OCI-LY3 (cell line): ENCODE measurements at regions not wholly inside any gene's neighbourhood (a gene's known extent, or its start where the extent isn't known, plus 50 kb on each side); places are given as distances from the start of the nearest gene placed in this dataset.
"Not testable (repeated sequence)": the region's sequence is repeated elsewhere in the genome, so short reads cannot be mapped to it uniquely, and the experiment has no call there.

ENCODE experiments used
- H2AFZ ChIP-seq: fragments of 200-600, 300-600 bp; shearing (Covaris generic); 2 replicates; pipeline ENCODE4 v1.6.0; 2014; ENCODE audit warnings: antibody characterized with exemption, low read depth, low read length
- H3K27ac ChIP-seq: fragments of 200-600, 300-600 bp; sonication (generic); 2 replicates; pipeline ENCODE4 v1.5.1; 2014; ENCODE audit warnings: mild to moderate bottlenecking, low read length, moderate library complexity, mixed read lengths
- H3K27me3 ChIP-seq: fragments of 200-600, 300-600 bp; sonication (generic); 2 replicates; pipeline ENCODE4 v1.6.1; 2014; ENCODE audit warnings: low read depth, low read length, mixed read lengths
- H3K36me3 ChIP-seq: fragments of 200-600, 300-600 bp; sonication (generic); replicated peaks from 2 replicates; pipeline ENCODE3; 2014; ENCODE audit warnings: low read depth, low read length, mixed read lengths
- H3K4me1 ChIP-seq: fragments of 300-600, 200-600 bp; sonication (generic); 2 replicates; pipeline ENCODE4 v1.6.1; 2014; ENCODE audit warnings: low read length, mixed read lengths
- H3K4me2 ChIP-seq: fragments of 200-600, 300-600 bp; sonication (generic); 2 replicates; pipeline ENCODE4 v1.6.1; 2014; ENCODE audit warnings: low read length, mixed read lengths
- H3K4me3 ChIP-seq: fragments of 300-600, 200-600 bp; sonication (generic); 2 replicates; pipeline ENCODE4 v1.5.1; 2014; ENCODE audit warnings: antibody characterized with exemption, mild to moderate bottlenecking, low read length, moderate library complexity
- H3K79me2 ChIP-seq: fragments of 300-600, 200-600 bp; shearing (Covaris generic); 2 replicates; pipeline ENCODE4 v1.6.1; 2014; ENCODE audit warnings: mild to moderate bottlenecking, low read length, mixed read lengths
- H3K9ac ChIP-seq: fragments of 300-600, 200-600 bp; shearing (Covaris generic); 2 replicates; pipeline ENCODE4 v1.6.0; 2014; ENCODE audit warnings: mild to moderate bottlenecking, low read length, moderate library complexity
- H3K9me3 ChIP-seq: fragments of 200-600, 300-600 bp; shearing (Covaris generic); 2 replicates; pipeline ENCODE4 v1.6.1; 2014; ENCODE audit warnings: low read length, mixed read lengths; ENCODE audit not compliant: insufficient read depth
- H4K20me1 ChIP-seq: fragments of 200-600, 300-600 bp; sonication (generic); 2 replicates; pipeline ENCODE4 v1.6.1; 2016; ENCODE audit warnings: low read length, mixed read lengths; ENCODE audit not compliant: insufficient read depth
- CTCF ChIP-seq: fragments of 200-600, 300-600 bp; sonication (generic); IDR thresholded peaks from 2 replicates; pipeline ENCODE4 v1.5.1; 2014; ENCODE audit warnings: antibody characterized with exemption, low read length, low read depth
- EZH2phosphoT487 ChIP-seq: fragments of 200-600 bp; shearing (Covaris generic); IDR thresholded peaks from 2 replicates; pipeline ENCODE4 v1.6.1; 2018; ENCODE audit warnings: antibody characterized with exemption, mixed run types, low read depth

DNA sequence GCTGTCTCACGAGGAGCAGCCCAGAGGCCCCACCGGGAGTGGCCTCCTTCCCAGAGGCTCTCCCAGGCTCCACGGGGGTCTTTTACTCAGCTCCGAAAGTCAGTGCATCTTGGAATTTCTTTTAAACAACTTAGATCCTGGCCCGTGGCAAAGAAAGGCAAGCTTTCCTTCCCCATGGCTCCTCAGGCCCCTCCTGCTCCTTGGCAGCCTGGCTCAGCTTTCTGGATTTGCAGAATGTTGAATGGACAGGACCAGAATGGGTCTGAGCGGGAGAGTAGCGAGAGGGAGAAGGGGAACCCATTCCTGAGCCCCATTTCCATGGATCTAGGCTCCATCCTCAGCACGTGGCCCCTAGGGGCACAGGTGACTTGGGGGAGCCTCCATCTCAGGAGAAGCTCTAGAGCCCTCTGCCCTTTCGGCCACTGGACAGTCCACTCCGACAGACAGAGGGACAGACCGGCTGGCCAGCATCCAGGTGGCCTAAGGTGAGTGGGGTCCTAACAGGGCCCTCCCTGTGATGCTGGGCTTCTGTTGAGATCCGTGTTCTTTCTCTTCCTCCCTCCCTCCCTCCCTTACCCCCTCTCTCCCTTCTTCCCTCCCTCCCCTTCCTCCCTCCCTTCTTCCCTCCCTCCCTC lies 173.9 kb upstream of the PPP1R26 start:
- Histone ChIP-seq H2AFZ (no peak overlapping the region), H3K4me3 (no peak overlapping the region), H3K36me3 (no peaks in the 10 kb centered on the region), H3K9me3 (no peaks in the 10 kb centered on the region), H3K9ac (no peak overlapping the region), H3K79me2 (no peaks in the 10 kb centered on the region), H4K20me1 (no peaks in the 10 kb centered on the region), H3K27me3 (no peaks in the 10 kb centered on the region), H3K27ac (no peak overlapping the region), H3K4me2 (no peak overlapping the region), H3K4me1 (no peaks in the 10 kb centered on the region)
- TF ChIP-seq CTCF (no peak), EZH2phosphoT487 (no peak)

GRCh38 chr9:135306699-135307098 lies 172.9 kb upstream of the PPP1R26 start:
- Histone ChIP-seq H3K4me3 (no peak overlapping the region), H2AFZ (no peak overlapping the region), H3K9ac (no peak overlapping the region), H4K20me1 (no peaks in the 10 kb centered on the region), H3K79me2 (no peaks in the 10 kb centered on the region), H3K27me3 (no peaks in the 10 kb centered on the region), H3K9me3 (no peaks in the 10 kb centered on the region), H3K4me1 (no peaks in the 10 kb centered on the region), H3K27ac (no peak overlapping the region), H3K36me3 (no peaks in the 10 kb centered on the region), H3K4me2 (no peak overlapping the region)
- TF ChIP-seq EZH2phosphoT487 (no peak), CTCF (no peak)

DNA sequence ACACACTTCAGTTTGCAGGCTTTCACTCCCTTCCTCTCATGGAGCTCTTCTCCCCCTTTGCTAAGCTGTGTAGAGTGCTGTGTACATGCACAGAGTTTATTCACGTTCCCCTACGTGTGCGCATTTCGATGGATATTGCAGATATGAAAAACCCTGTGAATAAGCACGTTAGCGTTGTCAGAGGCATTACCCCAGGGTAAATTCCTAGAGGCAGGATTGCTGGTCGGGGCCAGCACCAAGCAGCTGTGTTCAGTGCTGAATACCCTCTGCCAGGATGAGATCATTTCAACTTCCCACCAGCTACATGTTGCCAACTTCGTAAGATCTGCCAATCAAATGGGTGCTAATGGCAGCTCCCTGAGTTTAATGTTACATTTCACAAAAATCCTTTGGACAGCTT lies 172.3 kb upstream of the PPP1R26 start:
- H3K4me3 ChIP-seq: no peak overlapping the region
- TF ChIP-seq CTCF (no peak), EZH2phosphoT487 (no peak)
- H3K27me3 ChIP-seq: no peaks in the 10 kb centered on the region; the same call in 1 of the 2 replicates
- H2AFZ ChIP-seq: no peak overlapping the region
- no peak overlapping the region for H3K27ac ChIP-seq
- no peak overlapping the region for H3K4me2 ChIP-seq
- no peaks in the 10 kb centered on the region for H3K4me1 ChIP-seq
- H3K9ac ChIP-seq: no peak overlapping the region
- no peaks in the 10 kb centered on the region for H3K9me3 ChIP-seq
- H3K36me3 ChIP-seq: no peaks in the 10 kb centered on the region
- H4K20me1 ChIP-seq: no peaks in the 10 kb centered on the region
- no peaks in the 10 kb centered on the region for H3K79me2 ChIP-seq

DNA sequence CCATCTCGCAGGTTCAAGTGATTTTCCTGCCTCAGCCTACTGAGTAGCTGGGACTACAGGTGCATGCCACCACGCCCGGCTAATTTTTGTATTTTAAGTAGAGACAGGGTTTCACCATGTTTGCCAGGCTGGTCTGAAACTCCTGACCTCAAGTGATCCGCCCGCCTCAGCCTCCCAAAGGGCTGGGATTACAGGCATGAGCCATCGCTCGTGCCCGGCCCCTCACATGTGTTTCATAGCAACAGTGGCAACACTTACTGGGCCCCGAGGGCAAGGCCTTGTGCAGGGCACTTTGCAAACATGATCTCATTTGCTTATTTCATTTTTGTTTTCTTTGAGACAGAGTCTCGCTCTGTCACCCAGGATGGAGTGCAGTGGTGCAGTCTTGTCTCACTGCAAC lies 171.7 kb upstream of the PPP1R26 start:
- not testable (repeated sequence) for H3K79me2 ChIP-seq, H4K20me1 ChIP-seq, H3K27ac ChIP-seq, H3K9me3 ChIP-seq, H3K9ac ChIP-seq, H2AFZ ChIP-seq, H3K27me3 ChIP-seq, H3K4me1 ChIP-seq, H3K36me3 ChIP-seq, H3K4me2 ChIP-seq, H3K4me3 ChIP-seq
